ENCODE measurements at regions not wholly inside any gene's neighbourhood (a gene's known extent, or its start where the extent isn't known, plus 50 kb on each side); places are given as distances from the start of the nearest gene placed in this dataset.

GRCh38 chr9:110114859-110115201, 93.1 kb downstream of the C9orf152 start:
- no peak overlapping the region for H3K27ac ChIP-seq (ENCODE audit: insufficient read depth, low read depth, low read length, poor library complexity, severe bottlenecking)
- 8 to 21% methylated on average over 4 to 7 of the region's 7 CpGs for WGBS, 2 experiments
- no peaks in the 10 kb centered on the region for H3K36me3 ChIP-seq (ENCODE audit: control insufficient read depth, insufficient read depth, low read length)

GRCh38 chr9:110115341-110115820, 92.6 kb downstream of the C9orf152 start:
- WGBS, 2 experiments, result 76 to 78% methylated on average over 7 of the region's 7 CpGs

More at GRCh38 chr9:110114859-110115201, 93.1 kb downstream of the C9orf152 start:
- Histone ChIP-seq H3K4me3 (ENCODE audit: insufficient read depth, low read depth, low read length) (no peak overlapping the region), H3K4me1 (ENCODE audit: control insufficient read depth, insufficient read depth, low read length) (peaks cover 30% of the 10 kb centered on the region), H3K27me3 (ENCODE audit: control insufficient read depth, insufficient read depth, low read length, poor library complexity, severe bottlenecking) (no peaks in the 10 kb centered on the region), H3K9me3 (ENCODE audit: control insufficient read depth, low read length) (no peaks in the 10 kb centered on the region)

GRCh38 chr9:110115826-110116542, 92.0 kb downstream of the C9orf152 start:
- H3K27ac ChIP-seq (ENCODE audit: insufficient read depth, low read depth, low read length, poor library complexity, severe bottlenecking), result no peak overlapping the region
- H3K4me3 ChIP-seq (ENCODE audit: insufficient read depth, low read depth, low read length), result no peak overlapping the region
- 91 to 94% methylated on average over 14 of the region's 14 CpGs for WGBS, 2 experiments

More at GRCh38 chr9:110115341-110115820, 92.6 kb downstream of the C9orf152 start:
- Histone ChIP-seq H3K27me3 (ENCODE audit: control insufficient read depth, insufficient read depth, low read length, poor library complexity, severe bottlenecking) (no peaks in the 10 kb centered on the region), H3K4me1 (ENCODE audit: control insufficient read depth, insufficient read depth, low read length) (peaks cover 30% of the 10 kb centered on the region), H3K27ac (ENCODE audit: insufficient read depth, low read depth, low read length, poor library complexity, severe bottlenecking) (no peak overlapping the region), H3K9me3 (ENCODE audit: control insufficient read depth, low read length) (no peaks in the 10 kb centered on the region), H3K4me3 (ENCODE audit: insufficient read depth, low read depth, low read length) (no peak overlapping the region), H3K36me3 (ENCODE audit: control insufficient read depth, insufficient read depth, low read length) (no peaks in the 10 kb centered on the region)

GRCh38 chr9:110116543-110116885, 91.4 kb downstream of the C9orf152 start:
- H3K9me3 ChIP-seq (ENCODE audit: control insufficient read depth, low read length), result no peaks in the 10 kb centered on the region
- no peaks in the 10 kb centered on the region for H3K36me3 ChIP-seq (ENCODE audit: control insufficient read depth, insufficient read depth, low read length)
- H3K4me1 ChIP-seq (ENCODE audit: control insufficient read depth, insufficient read depth, low read length), result peaks cover 27% of the 10 kb centered on the region
- H3K4me3 ChIP-seq (ENCODE audit: insufficient read depth, low read depth, low read length), result no peak overlapping the region
- H3K27me3 ChIP-seq (ENCODE audit: control insufficient read depth, insufficient read depth, low read length, poor library complexity, severe bottlenecking), result no peaks in the 10 kb centered on the region
- 98 to 99% methylated on average over 2 to 3 of the region's 3 CpGs for WGBS, 2 experiments
- H3K27ac ChIP-seq (ENCODE audit: insufficient read depth, low read depth, low read length, poor library complexity, severe bottlenecking), result no peak overlapping the region

More at GRCh38 chr9:110115826-110116542, 92.0 kb downstream of the C9orf152 start:
- Histone ChIP-seq H3K4me1 (ENCODE audit: control insufficient read depth, insufficient read depth, low read length) (peaks cover 30% of the 10 kb centered on the region), H3K36me3 (ENCODE audit: control insufficient read depth, insufficient read depth, low read length) (no peaks in the 10 kb centered on the region), H3K27me3 (ENCODE audit: control insufficient read depth, insufficient read depth, low read length, poor library complexity, severe bottlenecking) (no peaks in the 10 kb centered on the region), H3K9me3 (ENCODE audit: control insufficient read depth, low read length) (no peaks in the 10 kb centered on the region)

GRCh38 chr9:110121170-110121569, 86.8 kb downstream of the C9orf152 start:
- H3K36me3 ChIP-seq (ENCODE audit: control insufficient read depth, insufficient read depth, low read length), result no peaks in the 10 kb centered on the region
- H3K4me3 ChIP-seq (ENCODE audit: insufficient read depth, low read depth, low read length), result no peak overlapping the region
- peaks cover 25% of the 10 kb centered on the region for H3K4me1 ChIP-seq (ENCODE audit: control insufficient read depth, insufficient read depth, low read length)
- 79 to 88% methylated on average over 3 of the region's 3 CpGs for WGBS, 2 experiments
- no peak overlapping the region for H3K27ac ChIP-seq (ENCODE audit: insufficient read depth, low read depth, low read length, poor library complexity, severe bottlenecking)
- H3K9me3 ChIP-seq (ENCODE audit: control insufficient read depth, low read length), result no peaks in the 10 kb centered on the region
- H3K27me3 ChIP-seq (ENCODE audit: control insufficient read depth, insufficient read depth, low read length, poor library complexity, severe bottlenecking), result no peaks in the 10 kb centered on the region

- no peaks in the 10 kb centered on the region for H3K36me3 ChIP-seq (ENCODE audit: control insufficient read depth, insufficient read depth, low read length)
- H3K4me1 ChIP-seq (ENCODE audit: control insufficient read depth, insufficient read depth, low read length), result peaks cover 38% of the 10 kb centered on the region
- H3K27me3 ChIP-seq (ENCODE audit: control insufficient read depth, insufficient read depth, low read length, poor library complexity, severe bottlenecking), result no peaks in the 10 kb centered on the region
- no peak overlapping the region for H3K4me3 ChIP-seq (ENCODE audit: insufficient read depth, low read depth, low read length)
- no peak overlapping the region for H3K27ac ChIP-seq (ENCODE audit: insufficient read depth, low read depth, low read length, poor library complexity, severe bottlenecking)
- 91 to 92% methylated on average over 4 to 5 of the region's 5 CpGs for WGBS, 2 experiments
- H3K9me3 ChIP-seq (ENCODE audit: control insufficient read depth, low read length), result no peaks in the 10 kb centered on the region
Measured at GRCh38 chr9:110123341-110124095, 84.4 kb downstream of the C9orf152 start.

- 91 to 92% methylated on average over 4 of the region's 4 CpGs for WGBS, 2 experiments
- Histone ChIP-seq H3K36me3 (ENCODE audit: control insufficient read depth, insufficient read depth, low read length) (no peaks in the 10 kb centered on the region), H3K27ac (ENCODE audit: insufficient read depth, low read depth, low read length, poor library complexity, severe bottlenecking) (no peak overlapping the region), H3K4me1 (ENCODE audit: control insufficient read depth, insufficient read depth, low read length) (peaks cover 38% of the 10 kb centered on the region), H3K27me3 (ENCODE audit: control insufficient read depth, insufficient read depth, low read length, poor library complexity, severe bottlenecking) (no peaks in the 10 kb centered on the region), H3K9me3 (ENCODE audit: control insufficient read depth, low read length) (no peaks in the 10 kb centered on the region), H3K4me3 (ENCODE audit: insufficient read depth, low read depth, low read length) (no peak overlapping the region)
Measured at GRCh38 chr9:110124439-110124838, 83.5 kb downstream of the C9orf152 start.

- no peaks in the 10 kb centered on the region for H3K9me3 ChIP-seq (ENCODE audit: control insufficient read depth, low read length)
- peaks cover 43% of the 10 kb centered on the region for H3K4me1 ChIP-seq (ENCODE audit: control insufficient read depth, insufficient read depth, low read length)
- peak overlapping the region; percentile 38 for H3K27ac ChIP-seq (ENCODE audit: insufficient read depth, low read depth, low read length, poor library complexity, severe bottlenecking)
- no peaks in the 10 kb centered on the region for H3K36me3 ChIP-seq (ENCODE audit: control insufficient read depth, insufficient read depth, low read length)
- no peak overlapping the region for H3K4me3 ChIP-seq (ENCODE audit: insufficient read depth, low read depth, low read length)
- H3K27me3 ChIP-seq (ENCODE audit: control insufficient read depth, insufficient read depth, low read length, poor library complexity, severe bottlenecking), result no peaks in the 10 kb centered on the region
- WGBS, 2 experiments, result 28 to 30% methylated on average over 16 of the region's 16 CpGs
Measured at GRCh38 chr9:110125207-110125751, 82.7 kb downstream of the C9orf152 start.

- 91 to 95% methylated on average over 8 of the region's 8 CpGs for WGBS, 2 experiments
Measured at GRCh38 chr9:110125763-110126351, 82.1 kb downstream of the C9orf152 start.

GRCh38 chr9:110126499-110126941, 81.4 kb downstream of the C9orf152 start:
- 89 to 93% methylated on average over 7 of the region's 7 CpGs for WGBS, 2 experiments
- H3K4me3 ChIP-seq (ENCODE audit: insufficient read depth, low read depth, low read length), result no peak overlapping the region
- no peak overlapping the region for H3K27ac ChIP-seq (ENCODE audit: insufficient read depth, low read depth, low read length, poor library complexity, severe bottlenecking)
- no peaks in the 10 kb centered on the region for H3K27me3 ChIP-seq (ENCODE audit: control insufficient read depth, insufficient read depth, low read length, poor library complexity, severe bottlenecking)
- H3K9me3 ChIP-seq (ENCODE audit: control insufficient read depth, low read length), result no peaks in the 10 kb centered on the region
- H3K36me3 ChIP-seq (ENCODE audit: control insufficient read depth, insufficient read depth, low read length), result no peaks in the 10 kb centered on the region
- H3K4me1 ChIP-seq (ENCODE audit: control insufficient read depth, insufficient read depth, low read length), result peaks cover 49% of the 10 kb centered on the region

More at GRCh38 chr9:110125763-110126351, 82.1 kb downstream of the C9orf152 start:
- Histone ChIP-seq H3K36me3 (ENCODE audit: control insufficient read depth, insufficient read depth, low read length) (no peaks in the 10 kb centered on the region), H3K4me1 (ENCODE audit: control insufficient read depth, insufficient read depth, low read length) (peaks cover 46% of the 10 kb centered on the region), H3K9me3 (ENCODE audit: control insufficient read depth, low read length) (no peaks in the 10 kb centered on the region), H3K4me3 (ENCODE audit: insufficient read depth, low read depth, low read length) (no peak overlapping the region), H3K27me3 (ENCODE audit: control insufficient read depth, insufficient read depth, low read length, poor library complexity, severe bottlenecking) (no peaks in the 10 kb centered on the region), H3K27ac (ENCODE audit: insufficient read depth, low read depth, low read length, poor library complexity, severe bottlenecking) (peak overlapping the region; percentile 38)

Data from ectodermal cell (in vitro differentiated cells).